ENCODE measurements at regions not wholly inside any gene's neighbourhood (a gene's known extent, or its start where the extent isn't known, plus 50 kb on each side); places are given as distances from the start of the nearest gene placed in this dataset.

- H2BK12ac ChIP-seq (ENCODE audit: low read length), result no peak overlapping the region
- no peaks in the 10 kb centered on the region for H3K27me3 ChIP-seq (ENCODE audit: control insufficient read depth in 3 of 3, insufficient read depth in 3 of 3, low read depth in 1 of 3, low read length in 3 of 3)
- H3K4ac ChIP-seq (ENCODE audit: low read length), result no peak overlapping the region
- no peak overlapping the region for H2AK5ac ChIP-seq (ENCODE audit: low read depth, low read length)
- no peak overlapping the region for H2AFZ ChIP-seq (ENCODE audit: low read length)
- DNase-seq (ENCODE audit: low spot score), result no peak
- no peaks in the 10 kb centered on the region for H3K36me3 ChIP-seq (replicated peaks in 1 of 2; ENCODE audit: control insufficient read depth in 2 of 2, insufficient read depth in 2 of 2, low read length in 2 of 2)
- no peak overlapping the region for H4K91ac ChIP-seq (ENCODE audit: low read depth, low read length, poor library complexity)
- no peak overlapping the region for H3K14ac ChIP-seq (ENCODE audit: low read length)
- no peak overlapping the region for H3K9ac ChIP-seq (ENCODE audit: low read depth, low read length, poor library complexity)
- H3K9me3 ChIP-seq (replicated peaks in 1 of 2; ENCODE audit: control insufficient read depth in 2 of 2, insufficient read depth in 1 of 2, low read depth in 1 of 2, low read length in 2 of 2), result no peaks in the 10 kb centered on the region
- H3K27ac ChIP-seq (replicated peaks; ENCODE audit: low read length), result no peak overlapping the region
- H3K4me2 ChIP-seq (ENCODE audit: insufficient read depth, low read length, poor library complexity, severe bottlenecking), result no peak overlapping the region
- H2BK5ac ChIP-seq (ENCODE audit: low read length), result no peak overlapping the region
- no peak overlapping the region for H3K23ac ChIP-seq (ENCODE audit: low read depth, low read length, poor library complexity)
- WGBS, 2 donors (ENCODE audit: extremely low coverage in 2 of 2, insufficient read length in 2 of 2, insufficient replicate concordance in 1 of 2), result no CpG with 5 or more reads among the region's 4 CpGs
- no peak overlapping the region for H3K18ac ChIP-seq (ENCODE audit: low read length)
- no peak overlapping the region for H2BK15ac ChIP-seq (ENCODE audit: low read length)
- no peak overlapping the region for H4K8ac ChIP-seq (ENCODE audit: low read depth, low read length)
- H3K4me3 ChIP-seq (ENCODE audit: low read length in 2 of 2), result no peak overlapping the region
- H3K4me1 ChIP-seq (ENCODE audit: control insufficient read depth in 2 of 2, insufficient read depth in 1 of 2, low read depth in 1 of 2, low read length in 2 of 2), result no peaks in the 10 kb centered on the region
- H3K79me1 ChIP-seq (ENCODE audit: low read depth, low read length), result no peaks in the 10 kb centered on the region
- no peak overlapping the region for H2BK120ac ChIP-seq (ENCODE audit: low read depth, low read length)
Measured at GRCh38 chr21:32196001-32196400, 82.8 kb downstream of the MIS18A start.

GRCh38 chr21:32193098-32193465, 85.8 kb downstream of the MIS18A start:
- H3K18ac ChIP-seq (ENCODE audit: low read length), result no peak overlapping the region
- no peak overlapping the region for H3K14ac ChIP-seq (ENCODE audit: low read length)
- WGBS, 2 donors (ENCODE audit: extremely low coverage in 2 of 2, insufficient read length in 2 of 2, insufficient replicate concordance in 1 of 2), result no CpG with 5 or more reads among the region's 7 CpGs
- no peaks in the 10 kb centered on the region for H3K27me3 ChIP-seq (ENCODE audit: control insufficient read depth in 3 of 3, insufficient read depth in 3 of 3, low read depth in 1 of 3, low read length in 3 of 3)
- H2BK120ac ChIP-seq (ENCODE audit: low read depth, low read length), result no peak overlapping the region
- H3K36me3 ChIP-seq (replicated peaks in 1 of 2; ENCODE audit: control insufficient read depth in 2 of 2, insufficient read depth in 2 of 2, low read length in 2 of 2), result no peaks in the 10 kb centered on the region
- H4K91ac ChIP-seq (ENCODE audit: low read depth, low read length, poor library complexity), result no peak overlapping the region
- no peak overlapping the region for H2AK5ac ChIP-seq (ENCODE audit: low read depth, low read length)
- H4K8ac ChIP-seq (ENCODE audit: low read depth, low read length), result no peak overlapping the region
- no peak overlapping the region for H2AFZ ChIP-seq (ENCODE audit: low read length)
- H3K4ac ChIP-seq (ENCODE audit: low read length), result no peak overlapping the region
- no peak overlapping the region for H3K9ac ChIP-seq (ENCODE audit: low read depth, low read length, poor library complexity)
- no peaks in the 10 kb centered on the region for H3K4me1 ChIP-seq (ENCODE audit: control insufficient read depth in 2 of 2, insufficient read depth in 1 of 2, low read depth in 1 of 2, low read length in 2 of 2)
- no peak overlapping the region for H3K23ac ChIP-seq (ENCODE audit: low read depth, low read length, poor library complexity)
- DNase-seq (ENCODE audit: low spot score), result no peak
- no peak overlapping the region for H2BK5ac ChIP-seq (ENCODE audit: low read length)
- no peak overlapping the region for H3K27ac ChIP-seq (replicated peaks; ENCODE audit: low read length)
- no peak overlapping the region for H3K4me3 ChIP-seq (ENCODE audit: low read length in 2 of 2)
- no peaks in the 10 kb centered on the region for H3K79me1 ChIP-seq (ENCODE audit: low read depth, low read length)
- H3K4me2 ChIP-seq (ENCODE audit: insufficient read depth, low read length, poor library complexity, severe bottlenecking), result no peak overlapping the region
- no peaks in the 10 kb centered on the region for H3K9me3 ChIP-seq (replicated peaks in 1 of 2; ENCODE audit: control insufficient read depth in 2 of 2, insufficient read depth in 1 of 2, low read depth in 1 of 2, low read length in 2 of 2)
- H2BK15ac ChIP-seq (ENCODE audit: low read length), result no peak overlapping the region
- no peak overlapping the region for H2BK12ac ChIP-seq (ENCODE audit: low read length)

- Histone ChIP-seq H4K8ac (ENCODE audit: low read depth, low read length) (no peak overlapping the region), H3K4ac (ENCODE audit: low read length) (no peak overlapping the region), H2BK15ac (ENCODE audit: low read length) (no peak overlapping the region), H2BK120ac (ENCODE audit: low read depth, low read length) (no peak overlapping the region), H3K27me3 (ENCODE audit: control insufficient read depth in 3 of 3, insufficient read depth in 3 of 3, low read depth in 1 of 3, low read length in 3 of 3) (no peaks in the 10 kb centered on the region), H3K9ac (ENCODE audit: low read depth, low read length, poor library complexity) (no peak overlapping the region), H2BK12ac (ENCODE audit: low read length) (no peak overlapping the region), H3K14ac (ENCODE audit: low read length) (no peak overlapping the region), H2AFZ (ENCODE audit: low read length) (no peak overlapping the region), H3K4me1 (ENCODE audit: control insufficient read depth in 2 of 2, insufficient read depth in 1 of 2, low read depth in 1 of 2, low read length in 2 of 2) (no peaks in the 10 kb centered on the region), H3K18ac (ENCODE audit: low read length) (peak overlapping the region; percentile 71), H3K27ac (replicated peaks; ENCODE audit: low read length) (no peak overlapping the region), H2AK5ac (ENCODE audit: low read depth, low read length) (peak overlapping the region; percentile 27), H4K91ac (ENCODE audit: low read depth, low read length, poor library complexity) (no peak overlapping the region), H3K9me3 (replicated peaks in 1 of 2; ENCODE audit: control insufficient read depth in 2 of 2, insufficient read depth in 1 of 2, low read depth in 1 of 2, low read length in 2 of 2) (no peaks in the 10 kb centered on the region), H3K79me1 (ENCODE audit: low read depth, low read length) (no peaks in the 10 kb centered on the region), H3K36me3 (replicated peaks in 1 of 2; ENCODE audit: control insufficient read depth in 2 of 2, insufficient read depth in 2 of 2, low read length in 2 of 2) (no peaks in the 10 kb centered on the region), H3K4me3 (ENCODE audit: low read length in 2 of 2) (no peak overlapping the region), H3K4me2 (ENCODE audit: insufficient read depth, low read length, poor library complexity, severe bottlenecking) (no peak overlapping the region), H2BK5ac (ENCODE audit: low read length) (no peak overlapping the region), H3K23ac (ENCODE audit: low read depth, low read length, poor library complexity) (no peak overlapping the region)
- DNase-seq (ENCODE audit: low spot score), result no peak
- WGBS, 2 donors (ENCODE audit: extremely low coverage in 2 of 2, insufficient read length in 2 of 2, insufficient replicate concordance in 1 of 2), result no CpG with 5 or more reads among the region's 13 CpGs
Measured at GRCh38 chr21:32192291-32193097, 86.4 kb downstream of the MIS18A start.

- no peak overlapping the region for H3K23ac ChIP-seq (ENCODE audit: low read depth, low read length, poor library complexity)
- DNase-seq (ENCODE audit: low spot score), result no peak
- H3K18ac ChIP-seq (ENCODE audit: low read length), result no peak overlapping the region
- no peak overlapping the region for H4K91ac ChIP-seq (ENCODE audit: low read depth, low read length, poor library complexity)
- H3K9ac ChIP-seq (ENCODE audit: low read depth, low read length, poor library complexity), result no peak overlapping the region
- no peak overlapping the region for H3K4me3 ChIP-seq (ENCODE audit: low read length in 2 of 2)
- peaks cover 0 to 12% of the 10 kb centered on the region in 2 donors for H3K4me1 ChIP-seq (ENCODE audit: control insufficient read depth in 2 of 2, insufficient read depth in 1 of 2, low read depth in 1 of 2, low read length in 2 of 2)
- H2BK15ac ChIP-seq (ENCODE audit: low read length), result no peak overlapping the region
- H2AFZ ChIP-seq (ENCODE audit: low read length), result no peak overlapping the region
- no peaks in the 10 kb centered on the region for H3K27me3 ChIP-seq (ENCODE audit: control insufficient read depth in 3 of 3, insufficient read depth in 3 of 3, low read depth in 1 of 3, low read length in 3 of 3)
- H2BK5ac ChIP-seq (ENCODE audit: low read length), result no peak overlapping the region
- no peak overlapping the region for H4K8ac ChIP-seq (ENCODE audit: low read depth, low read length)
- no peaks in the 10 kb centered on the region for H3K9me3 ChIP-seq (replicated peaks in 1 of 2; ENCODE audit: control insufficient read depth in 2 of 2, insufficient read depth in 1 of 2, low read depth in 1 of 2, low read length in 2 of 2)
- no peak overlapping the region for H2BK12ac ChIP-seq (ENCODE audit: low read length)
- H3K36me3 ChIP-seq (replicated peaks in 1 of 2; ENCODE audit: control insufficient read depth in 2 of 2, insufficient read depth in 2 of 2, low read length in 2 of 2), result no peaks in the 10 kb centered on the region
- H2AK5ac ChIP-seq (ENCODE audit: low read depth, low read length), result no peak overlapping the region
- no CpG with 5 or more reads among the region's 9 CpGs for WGBS, 2 donors (ENCODE audit: extremely low coverage in 2 of 2, insufficient read length in 2 of 2, insufficient replicate concordance in 1 of 2)
- no peak overlapping the region for H3K4ac ChIP-seq (ENCODE audit: low read length)
- H3K79me1 ChIP-seq (ENCODE audit: low read depth, low read length), result no peaks in the 10 kb centered on the region
- H3K14ac ChIP-seq (ENCODE audit: low read length), result no peak overlapping the region
- no peak overlapping the region for H3K4me2 ChIP-seq (ENCODE audit: insufficient read depth, low read length, poor library complexity, severe bottlenecking)
- no peak overlapping the region for H3K27ac ChIP-seq (replicated peaks; ENCODE audit: low read length)
- H2BK120ac ChIP-seq (ENCODE audit: low read depth, low read length), result no peak overlapping the region
Measured at GRCh38 chr21:32190493-32191144, 88.2 kb downstream of the MIS18A start.
